ENCODE measurements at regions not wholly inside any gene's neighbourhood (a gene's known extent, or its start where the extent isn't known, plus 50 kb on each side); places are given as distances from the start of the nearest gene placed in this dataset.

- Histone ChIP-seq H3K27ac (no peak overlapping the region), H3K27me3 (no peaks in the 10 kb centered on the region), H3K9me3 (no peaks in the 10 kb centered on the region), H3K4me1 (no peaks in the 10 kb centered on the region), H3K36me3 (no peaks in the 10 kb centered on the region), H3K4me3 (no peak overlapping the region)
- TF ChIP-seq CTCF (IDR thresholded peaks at IDR 0.05), result no peak
- no peak for DNase-seq (ENCODE audit: low spot score)
Observed at GRCh38 chr3:10583798-10584708, 78.7 kb upstream of the ATP2B2 start.

- H3K27ac ChIP-seq, result no peak overlapping the region
- no peaks in the 10 kb centered on the region for H3K4me1 ChIP-seq
- no peak for TF ChIP-seq CTCF (IDR thresholded peaks at IDR 0.05)
- no peaks in the 10 kb centered on the region for H3K36me3 ChIP-seq
- H3K27me3 ChIP-seq, result no peaks in the 10 kb centered on the region
- H3K4me3 ChIP-seq, result no peak overlapping the region
- DNase-seq (ENCODE audit: low spot score), result no peak
- no peaks in the 10 kb centered on the region for H3K9me3 ChIP-seq
Observed at GRCh38 chr3:10585945-10586344, 80.6 kb upstream of the ATP2B2 start.

- no peak overlapping the region for H3K27ac ChIP-seq
- DNase-seq (ENCODE audit: low spot score), result no peak
- no peaks in the 10 kb centered on the region for H3K27me3 ChIP-seq
- H3K36me3 ChIP-seq, result no peaks in the 10 kb centered on the region
- TF ChIP-seq CTCF (IDR thresholded peaks at IDR 0.05), result no peak
- H3K4me3 ChIP-seq, result no peak overlapping the region
- H3K4me1 ChIP-seq, result no peaks in the 10 kb centered on the region
- H3K9me3 ChIP-seq, result no peaks in the 10 kb centered on the region
Observed at GRCh38 chr3:10594915-10595314, 89.5 kb upstream of the ATP2B2 start.

- no peak for DNase-seq (ENCODE audit: low spot score)
- Histone ChIP-seq H3K27me3 (no peaks in the 10 kb centered on the region), H3K36me3 (no peaks in the 10 kb centered on the region), H3K27ac (no peak overlapping the region), H3K4me1 (no peaks in the 10 kb centered on the region), H3K9me3 (no peaks in the 10 kb centered on the region), H3K4me3 (no peak overlapping the region)
- TF ChIP-seq CTCF (IDR thresholded peaks at IDR 0.05), result no peak
Observed at GRCh38 chr3:10596746-10597448, 91.5 kb upstream of the ATP2B2 start.

GRCh38 chr3:10597733-10598132, 92.3 kb upstream of the ATP2B2 start:
- Histone ChIP-seq H3K9me3 (no peaks in the 10 kb centered on the region), H3K27ac (no peak overlapping the region), H3K36me3 (no peaks in the 10 kb centered on the region), H3K27me3 (no peaks in the 10 kb centered on the region), H3K4me1 (no peaks in the 10 kb centered on the region), H3K4me3 (no peak overlapping the region)
- DNase-seq (ENCODE audit: low spot score), result no peak
- no peak for TF ChIP-seq CTCF (IDR thresholded peaks at IDR 0.05)

Measured in right atrium auricular region (tissue), 2 donors.